HepG2 (cell line): ENCODE measurements at regions not wholly inside any gene's neighbourhood (a gene's known extent, or its start where the extent isn't known, plus 50 kb on each side); places are given as distances from the start of the nearest gene placed in this dataset.

Experiments
- AGO2 ChIP-seq: fragments of 200-400 bp; formaldehyde crosslinking; optimal IDR thresholded peaks from 2 replicates; pipeline ENCODE3; 2017; ENCODE audit warnings: mild to moderate bottlenecking, low read depth, low read length, moderate library complexity
- ATF3 ChIP-seq: sonication (generic); formaldehyde crosslinking; IDR thresholded peaks from 2 replicates; pipeline ENCODE4 v1.4.0; 2020; ENCODE audit warnings: missing genetic modification reagents
- CTCF ChIP-seq: sonication (generic); formaldehyde crosslinking; IDR thresholded peaks from 2 replicates; pipeline ENCODE4 v1.5.0; 2020; ENCODE audit warnings: mild to moderate bottlenecking, missing genetic modification reagents, moderate library complexity
- GPBP1L1 ChIP-seq: sonication (generic); formaldehyde crosslinking; IDR thresholded peaks from 2 replicates; pipeline ENCODE4 v1.5.0; 2020; ENCODE audit warnings: mild to moderate bottlenecking, missing genetic modification reagents
- NFYC ChIP-seq: IDR thresholded peaks from 2 replicates; pipeline ENCODE4 v1.6.1; 2016; ENCODE audit warnings: missing genetic modification reagents, missing compliant biosample characterization

- TF ChIP-seq GPBP1L1 = no peak
- TF ChIP-seq AGO2 = no peak
- TF ChIP-seq NFYC = no peak
- no peak for TF ChIP-seq ATF3 (CRISPR knock-in tag)
- no peak for TF ChIP-seq CTCF
These were observed 176.0 kb upstream of the PITRM1 start for GRCh38 chr10:3348564-3348963.
